Nephron progenitor cell (in vitro differentiated cells): ENCODE measurements at regions not wholly inside any gene's neighbourhood (a gene's known extent, or its start where the extent isn't known, plus 50 kb on each side); places are given as distances from the start of the nearest gene placed in this dataset.

Experiments
- DNase-seq: peaks from one replicate; pipeline ENCODE4 v3.0.0; 2021
- H3K27ac Mint-ChIP-seq: 2 replicates; pipeline ENCODE4 v1.8.0; 2021; ENCODE audit warnings: mild to moderate bottlenecking, moderate library complexity, mixed read lengths
- H3K27me3 Mint-ChIP-seq: 2 replicates; pipeline ENCODE4 v1.8.0; 2021; ENCODE audit warnings: mild to moderate bottlenecking, low read depth, mixed read lengths; ENCODE audit not compliant: poor library complexity
- H3K36me3 Mint-ChIP-seq: 2 replicates; pipeline ENCODE4 v1.8.0; 2021; ENCODE audit warnings: low read depth, mixed read lengths
- H3K4me1 Mint-ChIP-seq: 2 replicates; pipeline ENCODE4 v1.8.0; 2021; ENCODE audit warnings: mixed read lengths
- H3K4me3 Mint-ChIP-seq: 2 replicates; pipeline ENCODE4 v1.8.0; 2021; ENCODE audit warnings: mild to moderate bottlenecking, moderate library complexity, mixed read lengths
- H3K9me3 Mint-ChIP-seq: 2 replicates; pipeline ENCODE4 v1.8.0; 2021; ENCODE audit warnings: mild to moderate bottlenecking, moderate library complexity, mixed read lengths
- CTCF ChIP-seq: fragments of 200-600 bp; sonication (generic); IDR thresholded peaks from 2 replicates; pipeline ENCODE4 v1.5.0; 2021; ENCODE audit warnings: antibody characterized with exemption

GRCh38 chr6:147643341-147644200 lies 135.1 kb downstream of the SAMD5 start:
- Mint-ChIP-seq H3K36me3 (no peaks in the 10 kb centered on the region), H3K4me1 (no peaks in the 10 kb centered on the region), H3K9me3 (no peaks in the 10 kb centered on the region), H3K4me3 (no peak overlapping the region), H3K27me3 (peaks cover 10% of the 10 kb centered on the region), H3K27ac (no peak overlapping the region)
- DNase-seq, result no peak
- no peak for TF ChIP-seq CTCF

GRCh38 chr6:147648916-147649315 lies 140.4 kb downstream of the SAMD5 start:
- no peak for DNase-seq
- no peak overlapping the region for H3K27ac Mint-ChIP-seq
- peaks cover 7% of the 10 kb centered on the region for H3K27me3 Mint-ChIP-seq
- H3K4me3 Mint-ChIP-seq, result no peak overlapping the region
- no peaks in the 10 kb centered on the region for H3K9me3 Mint-ChIP-seq
- no peaks in the 10 kb centered on the region for H3K36me3 Mint-ChIP-seq
- no peaks in the 10 kb centered on the region for H3K4me1 Mint-ChIP-seq
- TF ChIP-seq CTCF, result no peak

GRCh38 chr6:147651249-147652063 lies 143.0 kb downstream of the SAMD5 start:
- H3K27me3 Mint-ChIP-seq, result peaks cover 14% of the 10 kb centered on the region
- no peak overlapping the region for H3K27ac Mint-ChIP-seq
- H3K4me1 Mint-ChIP-seq, result no peaks in the 10 kb centered on the region
- no peaks in the 10 kb centered on the region for H3K36me3 Mint-ChIP-seq
- no peak for DNase-seq
- H3K9me3 Mint-ChIP-seq, result no peaks in the 10 kb centered on the region
- no peak for TF ChIP-seq CTCF
- no peak overlapping the region for H3K4me3 Mint-ChIP-seq

- Mint-ChIP-seq H3K27ac (no peak overlapping the region), H3K27me3 (peaks cover 14% of the 10 kb centered on the region), H3K36me3 (no peaks in the 10 kb centered on the region), H3K4me3 (no peak overlapping the region), H3K9me3 (no peaks in the 10 kb centered on the region), H3K4me1 (no peaks in the 10 kb centered on the region)
- no peak for DNase-seq
- TF ChIP-seq CTCF, result no peak
Measured at GRCh38 chr6:147653631-147654030, 145.1 kb downstream of the SAMD5 start.

GRCh38 chr6:147654103-147654845 lies 145.8 kb downstream of the SAMD5 start:
- H3K4me1 Mint-ChIP-seq, result no peaks in the 10 kb centered on the region
- no peak overlapping the region for H3K27ac Mint-ChIP-seq
- H3K9me3 Mint-ChIP-seq, result no peaks in the 10 kb centered on the region
- no peak overlapping the region for H3K4me3 Mint-ChIP-seq
- H3K27me3 Mint-ChIP-seq, result peaks cover 14% of the 10 kb centered on the region
- H3K36me3 Mint-ChIP-seq, result no peaks in the 10 kb centered on the region
- no peak for TF ChIP-seq CTCF
- no peak for DNase-seq
